GM12872 (cell line): ENCODE measurements at regions not wholly inside any gene's neighbourhood (a gene's known extent, or its start where the extent isn't known, plus 50 kb on each side); places are given as distances from the start of the nearest gene placed in this dataset.

ENCODE experiments used
- CTCF ChIP-seq: IDR thresholded peaks from 3 replicates; pipeline ENCODE4 v1.5.1; 2011; ENCODE audit warnings: low read depth, mild to moderate bottlenecking, low read length, moderate library complexity; ENCODE audit not compliant: insufficient read depth

- TF ChIP-seq CTCF, result no peak
These were observed 187.7 kb upstream of the TAPT1 start for GRCh38 chr4:16413814-16414555.

GRCh38 chr4:16411501-16412085 is 185.3 kb upstream of the TAPT1 start:
- TF ChIP-seq CTCF, result no peak

- TF ChIP-seq CTCF, result no peak
These were observed 164.9 kb upstream of the TAPT1 start for GRCh38 chr4:16391196-16391595.

- no peak for TF ChIP-seq CTCF
These were observed 161.2 kb upstream of the TAPT1 start for GRCh38 chr4:16387448-16387847.

- no peak for TF ChIP-seq CTCF
These were observed 160.5 kb upstream of the TAPT1 start for GRCh38 chr4:16386711-16387320.

- TF ChIP-seq CTCF, result no peak
These were observed 158.3 kb upstream of the TAPT1 start for GRCh38 chr4:16384576-16384975.

- no peak for TF ChIP-seq CTCF
These were observed 156.3 kb upstream of the TAPT1 start for GRCh38 chr4:16382571-16382970.
